PC-9 (cell line): ENCODE measurements at regions not wholly inside any gene's neighbourhood (a gene's known extent, or its start where the extent isn't known, plus 50 kb on each side); places are given as distances from the start of the nearest gene placed in this dataset.

Source experiments
- EZH2 ChIP-seq: fragments of 200-600 bp; sonication (generic); IDR thresholded peaks from 2 replicates; pipeline ENCODE4 v1.8.0; 2017; ENCODE audit warnings: antibody characterized with exemption, low read depth
- TF ChIP-seq, protein P1 (sequence below): fragments of 200-600 bp; sonication (generic); conservative IDR thresholded peaks from 2 replicates; pipeline ENCODE4 v1.6.1; 2017; ENCODE audit warnings: mixed run types, antibody characterized with exemption, mild to moderate bottlenecking, moderate library complexity

DNA sequence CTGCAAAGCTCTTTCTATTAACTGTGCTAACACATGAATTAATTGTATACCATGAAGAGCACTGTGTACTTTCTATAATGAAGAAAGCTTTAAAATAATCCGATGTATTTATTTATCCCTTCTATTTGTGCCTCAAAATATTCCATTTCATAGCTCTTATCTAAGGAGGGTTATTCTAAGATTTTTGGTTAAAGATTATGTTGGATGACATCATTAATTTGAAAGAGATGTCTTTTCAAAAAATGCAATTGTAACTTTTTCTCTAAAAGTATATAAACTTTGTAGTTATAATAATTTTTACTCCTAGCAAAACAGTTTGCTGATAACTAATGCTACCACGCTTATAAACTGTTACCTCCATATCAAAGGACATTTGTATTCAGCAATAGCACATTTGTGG is 192.4 kb upstream of the HSF2 start:
- TF ChIP-seq, protein P1, sequence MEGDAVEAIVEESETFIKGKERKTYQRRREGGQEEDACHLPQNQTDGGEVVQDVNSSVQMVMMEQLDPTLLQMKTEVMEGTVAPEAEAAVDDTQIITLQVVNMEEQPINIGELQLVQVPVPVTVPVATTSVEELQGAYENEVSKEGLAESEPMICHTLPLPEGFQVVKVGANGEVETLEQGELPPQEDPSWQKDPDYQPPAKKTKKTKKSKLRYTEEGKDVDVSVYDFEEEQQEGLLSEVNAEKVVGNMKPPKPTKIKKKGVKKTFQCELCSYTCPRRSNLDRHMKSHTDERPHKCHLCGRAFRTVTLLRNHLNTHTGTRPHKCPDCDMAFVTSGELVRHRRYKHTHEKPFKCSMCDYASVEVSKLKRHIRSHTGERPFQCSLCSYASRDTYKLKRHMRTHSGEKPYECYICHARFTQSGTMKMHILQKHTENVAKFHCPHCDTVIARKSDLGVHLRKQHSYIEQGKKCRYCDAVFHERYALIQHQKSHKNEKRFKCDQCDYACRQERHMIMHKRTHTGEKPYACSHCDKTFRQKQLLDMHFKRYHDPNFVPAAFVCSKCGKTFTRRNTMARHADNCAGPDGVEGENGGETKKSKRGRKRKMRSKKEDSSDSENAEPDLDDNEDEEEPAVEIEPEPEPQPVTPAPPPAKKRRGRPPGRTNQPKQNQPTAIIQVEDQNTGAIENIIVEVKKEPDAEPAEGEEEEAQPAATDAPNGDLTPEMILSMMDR, result no peak
- no peak for TF ChIP-seq EZH2
